Tibial nerve (tissue), 4 donors: ENCODE measurements at regions not wholly inside any gene's neighbourhood (a gene's known extent, or its start where the extent isn't known, plus 50 kb on each side); places are given as distances from the start of the nearest gene placed in this dataset.

Source experiments
- DNase-seq, 2 donors: peaks; one replicate each; pipeline ENCODE4 v3.0.0-alpha.2; 2019; ENCODE audit warnings: low spot score in 2 of 2
- H3K27ac ChIP-seq, 4 donors: fragments of 200-600 bp; sonication (generic) in 3 of 4; one replicate each; pipeline ENCODE4 v1.5.1; 2017 to 2019; ENCODE audit warnings: mild to moderate bottlenecking in 1 of 4
- H3K27me3 ChIP-seq, 2 donors: fragments of 200-600 bp; sonication (generic) in 1 of 2; one replicate each; pipeline versions ENCODE4 v1.5.1 to v1.6.0; 2017 to 2019
- H3K36me3 ChIP-seq, 3 donors: fragments of 200-600 bp; sonication (generic); one replicate each; pipeline ENCODE4 v1.5.1; 2018 to 2019
- H3K4me1 ChIP-seq, 4 donors: fragments of 200-600 bp; sonication (generic) in 3 of 4; one replicate each; pipeline ENCODE4 v1.5.1; 2017 to 2019
- H3K4me3 ChIP-seq, 4 donors: fragments of 200-600 bp; sonication (generic) in 3 of 4; one replicate each; pipeline ENCODE4 v1.5.1; 2017 to 2019; ENCODE audit warnings: mild to moderate bottlenecking in 1 of 4, moderate library complexity in 1 of 4
- H3K9me3 ChIP-seq, 4 donors: fragments of 200-600 bp; sonication (generic) in 3 of 4; one replicate each; pipeline ENCODE4 v1.5.1; 2017 to 2019
- CTCF ChIP-seq, 5 experiments: fragments of 200-600 bp in 3 of 5; fragments of 450-650 bp in 2 of 5; sonication (generic) in 3 of 5; IDR thresholded peaks; one replicate each; pipeline ENCODE4 v1.5.1; 2016 to 2019; ENCODE audit warnings: antibody characterized with exemption in 5 of 5, mild to moderate bottlenecking in 3 of 5, moderate library complexity in 2 of 5
- EP300 ChIP-seq, 2 donors: sonication (generic); formaldehyde crosslinking; IDR thresholded peaks; one replicate each; pipeline ENCODE4 v1.6.1; 2017; ENCODE audit warnings: antibody characterized with exemption in 2 of 2, mild to moderate bottlenecking in 1 of 2
- POLR2A ChIP-seq, 2 donors: fragments of 450-650 bp; IDR thresholded peaks; one replicate each; pipeline ENCODE4 v1.6.1; 2017; ENCODE audit warnings: antibody characterized with exemption in 2 of 2, mild to moderate bottlenecking in 2 of 2, moderate library complexity in 2 of 2
- WGBS, 2 donors: methylation state at CpG; one replicate each; pipeline ENCODE4 v1.1.5; 2018; 5-methylcytosine and 5-hydroxymethylcytosine counted together

GRCh38 chr12:30074916-30075315 lies 291.2 kb upstream of the TMTC1 start:
- no peak overlapping the region for H3K27ac ChIP-seq
- TF ChIP-seq EP300 (IDR thresholded peaks at IDR 0.05) (no peak), POLR2A (IDR thresholded peaks at IDR 0.05) (no peak), CTCF (IDR thresholded peaks at IDR 0.05) (no peak)
- no peak overlapping the region for H3K4me3 ChIP-seq
- H3K9me3 ChIP-seq, result no peaks in the 10 kb centered on the region
- no peaks in the 10 kb centered on the region for H3K36me3 ChIP-seq
- DNase-seq, result no peak
- no peaks in the 10 kb centered on the region for H3K27me3 ChIP-seq
- no peaks in the 10 kb centered on the region for H3K4me1 ChIP-seq
- WGBS, 2 donors, result 77 to 78% methylated on average over 1 of the region's 1 CpG

- TF ChIP-seq CTCF (IDR thresholded peaks at IDR 0.05) (no peak), EP300 (IDR thresholded peaks at IDR 0.05) (no peak), POLR2A (IDR thresholded peaks at IDR 0.05) (no peak)
- H3K27ac ChIP-seq, result no peak overlapping the region
- H3K4me3 ChIP-seq, result no peak overlapping the region
- H3K9me3 ChIP-seq, result no peaks in the 10 kb centered on the region
- H3K4me1 ChIP-seq, result no peaks in the 10 kb centered on the region
- H3K27me3 ChIP-seq, result no peaks in the 10 kb centered on the region
- DNase-seq, result no peak
- no peaks in the 10 kb centered on the region for H3K36me3 ChIP-seq
- 90 to 91% methylated on average over 1 of the region's 1 CpG for WGBS, 2 donors
Observed at GRCh38 chr12:30072824-30073223, 289.1 kb upstream of the TMTC1 start.

- H3K27me3 ChIP-seq, result no peaks in the 10 kb centered on the region
- H3K27ac ChIP-seq, result no peak overlapping the region
- TF ChIP-seq EP300 (IDR thresholded peaks at IDR 0.05) (no peak), POLR2A (IDR thresholded peaks at IDR 0.05) (no peak), CTCF (IDR thresholded peaks at IDR 0.05) (no peak)
- DNase-seq, result no peak
- no peaks in the 10 kb centered on the region for H3K9me3 ChIP-seq
- no peaks in the 10 kb centered on the region for H3K4me1 ChIP-seq
- WGBS, 2 donors, result 93 to 100% methylated on average over 2 of the region's 2 CpGs
- no peaks in the 10 kb centered on the region for H3K36me3 ChIP-seq
- H3K4me3 ChIP-seq, result no peak overlapping the region
Observed at GRCh38 chr12:30067146-30067545, 283.4 kb upstream of the TMTC1 start.

GRCh38 chr12:30064906-30065305 lies 281.2 kb upstream of the TMTC1 start:
- no peak for DNase-seq
- H3K4me3 ChIP-seq, result peak overlapping the region in 1 of 4 donors; percentile 7
- no peaks in the 10 kb centered on the region for H3K4me1 ChIP-seq
- 64 to 93% methylated on average over 2 of the region's 2 CpGs for WGBS, 2 donors
- H3K27ac ChIP-seq, result no peak overlapping the region
- no peak for TF ChIP-seq POLR2A (IDR thresholded peaks at IDR 0.05)
- TF ChIP-seq EP300 (IDR thresholded peaks at IDR 0.05), result no peak
- no peak for TF ChIP-seq CTCF (IDR thresholded peaks at IDR 0.05)
- no peaks in the 10 kb centered on the region for H3K9me3 ChIP-seq
- H3K36me3 ChIP-seq, result no peaks in the 10 kb centered on the region
- no peaks in the 10 kb centered on the region for H3K27me3 ChIP-seq

GRCh38 chr12:30063435-30063945 lies 279.7 kb upstream of the TMTC1 start:
- no peaks in the 10 kb centered on the region for H3K4me1 ChIP-seq
- no peak overlapping the region for H3K4me3 ChIP-seq
- no peak for DNase-seq
- no peaks in the 10 kb centered on the region for H3K9me3 ChIP-seq
- no peaks in the 10 kb centered on the region for H3K27me3 ChIP-seq
- H3K36me3 ChIP-seq, result no peaks in the 10 kb centered on the region
- no peak overlapping the region for H3K27ac ChIP-seq
- no peak for TF ChIP-seq CTCF (IDR thresholded peaks at IDR 0.05)
